Activated CD8-positive, alpha-beta memory T cell treated with anti-CD3 and anti-CD28 coated beads for 1 hour (primary cell): ENCODE measurements at regions not wholly inside any gene's neighbourhood (a gene's known extent, or its start where the extent isn't known, plus 50 kb on each side); places are given as distances from the start of the nearest gene placed in this dataset.

Experiments
- DNase-seq, 2 donors: peaks; one replicate each; pipeline ENCODE4 v3.0.0-alpha.2; 2020; ENCODE audit warnings: low read depth in 1 of 2; ENCODE audit errors: extremely low read depth in 1 of 2

- no peak for DNase-seq
Observed at GRCh38 chr6:56349194-56349593, 101.8 kb upstream of the COL21A1 start.

GRCh38 chr6:56348578-56348977 is 101.2 kb upstream of the COL21A1 start:
- DNase-seq, result no peak

GRCh38 chr6:56347526-56347925 is 100.1 kb upstream of the COL21A1 start:
- DNase-seq, result no peak

- DNase-seq, result no peak
Observed at GRCh38 chr6:56346958-56347357, 99.6 kb upstream of the COL21A1 start.

- no peak for DNase-seq
Observed at GRCh38 chr6:56345376-56345995, 98.1 kb upstream of the COL21A1 start.

- no peak for DNase-seq
Observed at GRCh38 chr6:56343295-56343694, 95.9 kb upstream of the COL21A1 start.

- no peak for DNase-seq
Observed at GRCh38 chr6:56339524-56339923, 92.1 kb upstream of the COL21A1 start.

GRCh38 chr6:56335726-56336125 is 88.3 kb upstream of the COL21A1 start:
- DNase-seq, result no peak

GRCh38 chr6:56334937-56335336 is 87.6 kb upstream of the COL21A1 start:
- no peak for DNase-seq

GRCh38 chr6:56329271-56330050 is 82.1 kb upstream of the COL21A1 start:
- DNase-seq, result no peak

- DNase-seq, result no peak
Observed at GRCh38 chr6:56328728-56329090, 81.3 kb upstream of the COL21A1 start.

GRCh38 chr6:56327946-56328727 is 80.8 kb upstream of the COL21A1 start:
- DNase-seq, result no peak

- no peak for DNase-seq
Observed at GRCh38 chr6:56324396-56324795, 77.0 kb upstream of the COL21A1 start.

GRCh38 chr6:56318851-56319250 is 71.5 kb upstream of the COL21A1 start:
- no peak for DNase-seq

GRCh38 chr6:56314683-56315523 is 67.5 kb upstream of the COL21A1 start:
- no peak for DNase-seq

- DNase-seq, result no peak
Observed at GRCh38 chr6:56311533-56312448, 64.4 kb upstream of the COL21A1 start.

GRCh38 chr6:56311061-56311460 is 63.7 kb upstream of the COL21A1 start:
- no peak for DNase-seq

- no peak for DNase-seq
Observed at GRCh38 chr6:56310241-56310640, 62.9 kb upstream of the COL21A1 start.

GRCh38 chr6:56299916-56300315 is 52.5 kb upstream of the COL21A1 start:
- DNase-seq, result no peak
